Fibroblast of lung (primary cell): ENCODE measurements at regions not wholly inside any gene's neighbourhood (a gene's known extent, or its start where the extent isn't known, plus 50 kb on each side); places are given as distances from the start of the nearest gene placed in this dataset.

ENCODE experiments used
- CTCF ChIP-seq, 2 donors: IDR thresholded peaks in 1 of 2; conservative IDR thresholded peaks in 1 of 2; 1 replicate in 1 of 2; 2 replicates in 1 of 2; pipeline ENCODE4 v1.5.1; 2011 to 2012; ENCODE audit warnings: low read length in 2 of 2, control low read depth in 1 of 2, inconsistent platforms in 1 of 2, low read depth in 1 of 2, mild to moderate bottlenecking in 1 of 2
- EZH2 ChIP-seq: IDR thresholded peaks from 2 replicates; pipeline ENCODE4 v1.5.1; 2012; ENCODE audit warnings: low read length, control low read depth, mild to moderate bottlenecking; ENCODE audit errors: missing control alignments

- TF ChIP-seq CTCF (conservative IDR thresholded peaks at IDR 0.05 in 1 of 2, IDR thresholded peaks at IDR 0.05 in 1 of 2; ENCODE audit: low read depth in 1 of 2, low read length in 2 of 2) (no peak), EZH2 (no peak)
These were observed 238.8 kb downstream of the USP46 start for GRCh38 chr4:52420330-52420729.
